ENCODE measurements at regions not wholly inside any gene's neighbourhood (a gene's known extent, or its start where the extent isn't known, plus 50 kb on each side); places are given as distances from the start of the nearest gene placed in this dataset.

DNA sequence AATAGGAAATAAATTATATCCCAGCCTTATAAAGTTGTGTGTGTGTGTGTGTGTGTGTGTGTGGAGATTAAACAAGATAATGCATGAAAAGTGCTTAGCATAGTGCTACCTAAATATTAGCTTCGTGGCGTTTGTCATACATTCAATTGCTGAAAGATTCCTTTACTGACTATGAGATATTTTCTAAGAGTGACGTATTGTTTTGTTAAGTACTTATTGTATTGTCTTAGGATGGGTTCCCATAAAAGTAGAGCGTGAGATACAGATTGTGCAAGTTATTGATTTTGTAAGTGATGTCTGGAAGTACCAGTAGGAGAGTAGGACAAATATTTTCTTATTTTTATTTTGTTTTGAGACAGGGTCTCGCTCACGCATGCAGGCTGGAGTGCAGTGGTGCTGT lies 730.0 kb downstream of the CDH8 start:
- Histone ChIP-seq H3K27me3 (no peaks in the 10 kb centered on the region), H3K4me1 (no peaks in the 10 kb centered on the region), H3K9me3 (no peaks in the 10 kb centered on the region), H3K4me3 (no peak overlapping the region), H3K36me3 (no peaks in the 10 kb centered on the region), H3K27ac (no peak overlapping the region)
- TF ChIP-seq, protein P1, sequence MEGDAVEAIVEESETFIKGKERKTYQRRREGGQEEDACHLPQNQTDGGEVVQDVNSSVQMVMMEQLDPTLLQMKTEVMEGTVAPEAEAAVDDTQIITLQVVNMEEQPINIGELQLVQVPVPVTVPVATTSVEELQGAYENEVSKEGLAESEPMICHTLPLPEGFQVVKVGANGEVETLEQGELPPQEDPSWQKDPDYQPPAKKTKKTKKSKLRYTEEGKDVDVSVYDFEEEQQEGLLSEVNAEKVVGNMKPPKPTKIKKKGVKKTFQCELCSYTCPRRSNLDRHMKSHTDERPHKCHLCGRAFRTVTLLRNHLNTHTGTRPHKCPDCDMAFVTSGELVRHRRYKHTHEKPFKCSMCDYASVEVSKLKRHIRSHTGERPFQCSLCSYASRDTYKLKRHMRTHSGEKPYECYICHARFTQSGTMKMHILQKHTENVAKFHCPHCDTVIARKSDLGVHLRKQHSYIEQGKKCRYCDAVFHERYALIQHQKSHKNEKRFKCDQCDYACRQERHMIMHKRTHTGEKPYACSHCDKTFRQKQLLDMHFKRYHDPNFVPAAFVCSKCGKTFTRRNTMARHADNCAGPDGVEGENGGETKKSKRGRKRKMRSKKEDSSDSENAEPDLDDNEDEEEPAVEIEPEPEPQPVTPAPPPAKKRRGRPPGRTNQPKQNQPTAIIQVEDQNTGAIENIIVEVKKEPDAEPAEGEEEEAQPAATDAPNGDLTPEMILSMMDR (IDR thresholded peaks at IDR 0.05), result no peak
- intact Hi-C loops (cut with DNase I), result no loop called here
- DNase-seq (ENCODE audit: low spot score in 2 of 2), result no peak

DNA sequence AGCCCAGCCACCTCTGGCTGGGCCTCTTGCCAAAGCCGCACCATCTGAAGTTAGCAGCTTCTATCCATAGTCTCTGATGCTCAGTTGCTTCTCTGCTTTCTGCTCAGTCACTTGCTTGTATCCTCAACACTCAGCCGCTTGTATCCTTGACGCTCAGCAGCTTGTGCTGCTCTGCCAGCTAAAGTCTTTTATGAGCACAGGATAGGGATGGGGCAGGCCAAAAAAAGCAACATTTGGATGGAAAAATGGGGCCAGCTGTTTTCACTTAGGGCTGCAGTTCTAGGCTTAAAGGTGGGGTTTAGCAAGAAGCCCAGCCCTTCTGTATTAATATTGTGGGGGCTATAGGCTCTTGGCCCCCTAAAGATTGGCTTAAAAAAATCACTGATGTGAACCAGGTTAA lies 739.4 kb downstream of the CDH8 start:
- H3K4me3 ChIP-seq, result no peak overlapping the region

DNA sequence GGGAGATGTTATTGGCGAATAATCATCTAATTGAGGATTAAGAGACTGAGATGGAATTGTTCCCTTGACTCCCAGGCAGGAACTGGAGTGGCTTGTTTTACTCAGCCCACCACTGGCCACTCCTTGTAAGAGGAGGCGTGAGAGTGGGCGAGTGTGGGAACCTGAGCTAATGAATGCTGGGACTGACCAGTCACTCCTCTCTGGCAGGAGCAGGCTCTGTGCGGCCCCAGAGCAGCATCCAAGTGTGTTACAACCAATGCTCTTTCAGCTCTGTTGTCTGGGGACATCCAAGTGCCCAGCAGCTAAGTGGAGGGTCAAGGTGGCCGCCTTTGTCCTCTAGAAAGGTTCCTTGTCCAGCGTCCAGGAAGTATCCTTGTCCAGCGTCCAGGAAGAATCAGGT lies 739.9 kb downstream of the CDH8 start:
- DNase-seq (ENCODE audit: low spot score in 2 of 2), result no peak
- no peaks in the 10 kb centered on the region for H3K27me3 ChIP-seq
- intact Hi-C loops (cut with DNase I), result no loop called here

More for the DNA sequence above, 739.4 kb downstream of the CDH8 start:
- no peaks in the 10 kb centered on the region for H3K4me1 ChIP-seq
- TF ChIP-seq, protein P1 (IDR thresholded peaks at IDR 0.05), result no peak
- no peaks in the 10 kb centered on the region for H3K9me3 ChIP-seq
- H3K27me3 ChIP-seq, result no peaks in the 10 kb centered on the region
- H3K36me3 ChIP-seq, result no peaks in the 10 kb centered on the region
- DNase-seq (ENCODE audit: low spot score in 2 of 2), result no peak
- H3K27ac ChIP-seq, result no peak overlapping the region
- intact Hi-C loops (cut with DNase I), result no loop called here

DNA sequence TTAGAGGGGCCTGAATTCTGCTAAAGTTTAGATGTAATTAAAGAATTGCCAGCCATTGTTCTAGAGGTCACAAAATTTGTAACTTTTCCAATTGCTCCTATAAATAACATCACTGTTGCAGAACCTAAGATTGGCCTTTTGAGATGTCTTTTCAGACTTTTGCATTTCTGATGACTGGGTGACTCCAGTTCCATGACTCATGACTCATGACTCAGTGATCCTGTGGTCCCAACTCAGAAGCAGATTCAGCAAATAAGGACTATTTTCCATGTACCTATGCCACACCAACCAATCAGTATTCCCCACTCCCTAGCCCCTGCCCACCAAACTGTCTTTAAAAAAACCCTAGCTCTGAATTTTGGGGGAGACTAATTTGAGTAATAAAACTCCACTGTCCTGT lies 740.9 kb downstream of the CDH8 start:
- H3K4me3 ChIP-seq, result no peak overlapping the region
- H3K27me3 ChIP-seq, result no peaks in the 10 kb centered on the region
- H3K9me3 ChIP-seq, result no peaks in the 10 kb centered on the region
- TF ChIP-seq, protein P1 (IDR thresholded peaks at IDR 0.05), result no peak
- no peak for DNase-seq (ENCODE audit: low spot score in 2 of 2)
- no peaks in the 10 kb centered on the region for H3K4me1 ChIP-seq
- no peak overlapping the region for H3K27ac ChIP-seq
- intact Hi-C loops (cut with DNase I), result no loop called here
- H3K36me3 ChIP-seq, result no peaks in the 10 kb centered on the region

More for the DNA sequence above, 739.9 kb downstream of the CDH8 start:
- TF ChIP-seq, protein P1 (IDR thresholded peaks at IDR 0.05), result no peak
- H3K36me3 ChIP-seq, result no peaks in the 10 kb centered on the region
- H3K9me3 ChIP-seq, result no peaks in the 10 kb centered on the region
- no peak overlapping the region for H3K4me3 ChIP-seq
- no peaks in the 10 kb centered on the region for H3K4me1 ChIP-seq
- H3K27ac ChIP-seq, result no peak overlapping the region

DNA sequence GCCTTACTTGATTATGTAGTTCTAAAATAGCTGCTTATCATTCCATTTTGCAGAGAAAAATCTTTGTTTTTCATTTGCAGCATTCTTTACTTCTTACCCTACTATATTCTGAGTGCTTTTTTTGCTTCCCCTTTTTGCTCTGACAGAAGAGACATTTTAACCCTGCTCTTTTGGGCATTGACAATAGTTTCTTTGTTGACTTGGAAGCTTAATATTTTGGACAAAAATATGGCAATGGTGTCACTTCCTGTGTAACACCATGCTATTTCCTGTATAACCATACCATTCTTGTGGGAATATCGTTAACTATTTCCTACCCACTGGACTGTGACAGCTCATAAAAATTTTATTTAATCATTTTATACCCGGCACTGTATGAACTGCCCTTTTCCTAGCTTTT lies 747.1 kb downstream of the CDH8 start:
- intact Hi-C loops (cut with DNase I), result no loop called here
- H3K27ac ChIP-seq, result no peak overlapping the region

More for the DNA sequence above, 747.1 kb downstream of the CDH8 start:
- no peaks in the 10 kb centered on the region for H3K9me3 ChIP-seq
- H3K4me3 ChIP-seq, result no peak overlapping the region
- TF ChIP-seq, protein P1 (IDR thresholded peaks at IDR 0.05), result no peak
- no peaks in the 10 kb centered on the region for H3K36me3 ChIP-seq
- DNase-seq (ENCODE audit: low spot score in 2 of 2), result no peak
- H3K4me1 ChIP-seq, result no peaks in the 10 kb centered on the region
- H3K27me3 ChIP-seq, result no peaks in the 10 kb centered on the region
